Gastrocnemius medialis (tissue), 4 donors: ENCODE measurements at regions not wholly inside any gene's neighbourhood (a gene's known extent, or its start where the extent isn't known, plus 50 kb on each side); places are given as distances from the start of the nearest gene placed in this dataset.

Source experiments
- ATAC-seq, 2 donors: fragments of 150-250 bp; one replicate each; pipeline ENCODE4 v1.9.1; 2016
- DNase-seq, 2 donors: peaks; one replicate each; pipeline ENCODE4 v3.0.0-alpha.2; 2019
- H3K27ac ChIP-seq, 4 donors: fragments of 200-600 bp; sonication (generic); 1 replicate in 1 of 4; 2 replicates in 3 of 4; pipeline ENCODE4 v1.5.1; 2016 to 2018; ENCODE audit warnings: mild to moderate bottlenecking in 2 of 4, moderate library complexity in 1 of 4
- H3K27me3 ChIP-seq, 3 donors: fragments of 200-600 bp; sonication (generic) in 2 of 3; 1 replicate in 1 of 3; 2 replicates in 2 of 3; pipeline versions ENCODE4 v1.5.1 to v1.6.0; 2016 to 2019; ENCODE audit warnings: mild to moderate bottlenecking in 1 of 3, moderate library complexity in 1 of 3
- H3K36me3 ChIP-seq, 2 donors: fragments of 200-600 bp; sonication (generic) in 1 of 2; one replicate each; pipeline ENCODE4 v1.5.1; 2017 to 2018
- H3K4me1 ChIP-seq, 2 donors: fragments of 200-600 bp; sonication (generic) in 1 of 2; one replicate each; pipeline ENCODE4 v1.5.1; 2016 to 2017; ENCODE audit warnings: mild to moderate bottlenecking in 2 of 2
- H3K4me3 ChIP-seq, 4 donors: fragments of 200-600 bp; sonication (generic) in 3 of 4; 1 replicate in 1 of 4; 2 replicates in 3 of 4; pipeline ENCODE4 v1.5.1; 2016 to 2019; ENCODE audit warnings: mild to moderate bottlenecking in 2 of 4
- H3K9me3 ChIP-seq, 3 donors: fragments of 200-600 bp; sonication (generic) in 2 of 3; 1 replicate in 1 of 3; 2 replicates in 2 of 3; pipeline ENCODE4 v1.5.1; 2016 to 2019
- POLR2A ChIP-seq, 2 donors: fragments of 450-650 bp; IDR thresholded peaks; one replicate each; pipeline ENCODE4 v1.6.1; 2017; ENCODE audit warnings: antibody characterized with exemption in 2 of 2, mild to moderate bottlenecking in 2 of 2, moderate library complexity in 2 of 2
- in situ Hi-C, 4 donors: fragments of 200-750 bp; cut with MboI; loops; one replicate each; pipeline versions ENCODE4 v1.15.0 to v1.8.0; 2017; ENCODE audit warnings: low sequenced_read_pairs in 4 of 4
- intact Hi-C: fragments of 100-400 bp; cut with DNase I; formaldehyde crosslinking; loops from one replicate; pipeline ENCODE4 v1.15.1; 2023; ENCODE audit warnings: low total_unique reads
- TF ChIP-seq, protein P1 (sequence below), 5 experiments: fragments of 450-650 bp in 3 of 5; fragments of 200-600 bp in 2 of 5; sonication (generic) in 2 of 5; IDR thresholded peaks in 4 of 5; conservative IDR thresholded peaks in 1 of 5; 1 replicate in 4 of 5; 2 replicates in 1 of 5; pipeline ENCODE4 v1.5.1; 2016 to 2019; ENCODE audit warnings: antibody characterized with exemption in 5 of 5, mild to moderate bottlenecking in 3 of 5, moderate library complexity in 3 of 5

DNA sequence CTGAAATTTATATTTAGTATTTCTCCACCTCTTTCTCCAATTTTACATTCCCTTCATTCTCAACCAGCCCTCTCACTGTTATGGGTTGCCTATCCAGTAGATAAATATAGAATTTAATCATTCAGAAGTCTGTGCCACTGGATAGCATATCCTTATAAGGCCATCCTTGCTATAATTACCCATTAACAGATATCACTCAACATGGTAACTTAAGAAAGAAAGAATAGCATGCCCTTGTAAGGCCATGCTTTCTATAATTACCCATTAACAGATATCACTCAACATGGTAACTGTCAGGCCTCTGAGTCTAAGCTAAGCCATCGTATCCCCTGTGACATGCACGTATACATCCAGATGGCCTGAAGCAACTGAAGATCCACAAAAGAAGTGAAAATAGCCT is 1137.4 kb upstream of the FAM98A start:
- Histone ChIP-seq H3K36me3 (no peaks in the 10 kb centered on the region), H3K27me3 (no peaks in the 10 kb centered on the region), H3K9me3 (no peaks in the 10 kb centered on the region), H3K4me3 (no peak overlapping the region), H3K27ac (no peak overlapping the region), H3K4me1 (no peaks in the 10 kb centered on the region)
- ATAC-seq (no peak), DNase-seq (no peak)
- no peak for TF ChIP-seq POLR2A (IDR thresholded peaks at IDR 0.05)
- TF ChIP-seq, protein P1, sequence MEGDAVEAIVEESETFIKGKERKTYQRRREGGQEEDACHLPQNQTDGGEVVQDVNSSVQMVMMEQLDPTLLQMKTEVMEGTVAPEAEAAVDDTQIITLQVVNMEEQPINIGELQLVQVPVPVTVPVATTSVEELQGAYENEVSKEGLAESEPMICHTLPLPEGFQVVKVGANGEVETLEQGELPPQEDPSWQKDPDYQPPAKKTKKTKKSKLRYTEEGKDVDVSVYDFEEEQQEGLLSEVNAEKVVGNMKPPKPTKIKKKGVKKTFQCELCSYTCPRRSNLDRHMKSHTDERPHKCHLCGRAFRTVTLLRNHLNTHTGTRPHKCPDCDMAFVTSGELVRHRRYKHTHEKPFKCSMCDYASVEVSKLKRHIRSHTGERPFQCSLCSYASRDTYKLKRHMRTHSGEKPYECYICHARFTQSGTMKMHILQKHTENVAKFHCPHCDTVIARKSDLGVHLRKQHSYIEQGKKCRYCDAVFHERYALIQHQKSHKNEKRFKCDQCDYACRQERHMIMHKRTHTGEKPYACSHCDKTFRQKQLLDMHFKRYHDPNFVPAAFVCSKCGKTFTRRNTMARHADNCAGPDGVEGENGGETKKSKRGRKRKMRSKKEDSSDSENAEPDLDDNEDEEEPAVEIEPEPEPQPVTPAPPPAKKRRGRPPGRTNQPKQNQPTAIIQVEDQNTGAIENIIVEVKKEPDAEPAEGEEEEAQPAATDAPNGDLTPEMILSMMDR (IDR thresholded peaks at IDR 0.05 in 4 of 5, conservative IDR thresholded peaks at IDR 0.05 in 1 of 5): no peak
- in situ Hi-C loops: no loop called here
- intact Hi-C loops: no loop called here

DNA sequence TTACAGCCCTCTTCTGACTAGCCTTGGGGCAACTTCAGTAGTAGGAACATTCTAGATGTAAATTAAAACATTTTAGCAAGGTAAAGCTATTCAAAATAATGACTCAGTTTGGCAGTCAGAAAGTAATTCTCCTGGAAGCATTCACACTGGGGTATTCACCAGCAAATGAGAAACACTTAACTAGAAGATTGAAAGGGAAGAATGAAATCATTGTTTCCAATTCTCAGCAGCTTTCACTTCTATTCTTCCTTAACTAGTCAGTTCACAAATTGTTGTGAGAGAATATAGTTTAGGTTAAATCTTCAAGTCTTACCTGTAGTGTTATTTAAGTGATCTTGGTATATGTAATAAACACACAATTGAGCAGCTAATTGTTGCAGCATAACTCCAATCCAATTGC is 1135.6 kb upstream of the FAM98A start:
- no peak for DNase-seq
- intact Hi-C loops: no loop called here

DNA sequence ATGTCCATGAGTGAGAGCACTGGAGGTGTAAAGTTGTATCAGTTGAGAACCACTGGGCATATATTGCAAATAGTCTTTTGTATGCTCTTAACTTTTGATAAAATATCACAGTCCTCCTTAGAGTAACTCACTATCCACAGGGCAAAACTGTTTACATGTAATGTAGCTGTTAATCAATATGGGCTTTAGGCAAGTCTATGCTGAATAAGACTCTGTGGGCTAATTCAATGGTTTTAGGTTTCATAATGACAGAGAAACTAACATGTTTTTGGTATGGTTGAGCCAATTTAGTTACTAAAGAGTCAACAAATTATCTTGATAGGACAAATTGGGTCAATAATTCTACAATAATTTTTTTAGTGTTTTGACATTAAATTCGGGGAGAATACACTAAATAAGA is 1134.9 kb upstream of the FAM98A start:
- intact Hi-C loops: no loop called here
- ATAC-seq (no peak), DNase-seq (no peak)
- in situ Hi-C loops: no loop called here
- Histone ChIP-seq H3K4me3 (no peak overlapping the region), H3K27ac (no peak overlapping the region), H3K4me1 (no peaks in the 10 kb centered on the region), H3K36me3 (no peaks in the 10 kb centered on the region), H3K9me3 (no peaks in the 10 kb centered on the region), H3K27me3 (no peaks in the 10 kb centered on the region)
- TF ChIP-seq, protein P1 (IDR thresholded peaks at IDR 0.05 in 4 of 5, conservative IDR thresholded peaks at IDR 0.05 in 1 of 5): no peak
- TF ChIP-seq POLR2A (IDR thresholded peaks at IDR 0.05): no peak

More for the DNA sequence above, 1135.6 kb upstream of the FAM98A start:
- Histone ChIP-seq H3K27me3 (no peaks in the 10 kb centered on the region), H3K27ac (no peak overlapping the region), H3K4me1 (no peaks in the 10 kb centered on the region), H3K4me3 (no peak overlapping the region), H3K36me3 (no peaks in the 10 kb centered on the region), H3K9me3 (no peaks in the 10 kb centered on the region)
- ATAC-seq: no peak
- TF ChIP-seq, protein P1 (IDR thresholded peaks at IDR 0.05 in 4 of 5, conservative IDR thresholded peaks at IDR 0.05 in 1 of 5): no peak
- TF ChIP-seq POLR2A (IDR thresholded peaks at IDR 0.05): no peak
- in situ Hi-C loops: no loop called here

DNA sequence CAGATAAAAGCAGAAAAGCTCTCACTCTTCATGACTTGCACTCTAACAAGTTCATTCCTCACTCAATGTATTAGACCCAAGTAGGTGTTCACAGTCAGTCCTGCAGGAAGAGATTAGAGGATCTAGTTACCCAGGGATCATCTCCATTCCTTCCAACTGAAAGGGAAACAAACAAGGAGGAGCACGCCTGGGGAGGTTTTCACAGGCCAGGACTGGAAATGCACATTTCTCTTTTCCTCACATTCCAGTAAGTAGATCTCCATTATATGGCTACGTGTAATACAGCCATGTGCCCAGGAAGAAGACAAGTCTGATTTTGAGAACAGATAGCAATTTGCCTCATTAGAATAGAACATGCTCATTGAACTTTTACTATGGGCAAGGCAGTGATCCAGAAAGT is 1132.2 kb upstream of the FAM98A start:
- no peak overlapping the region for H3K27ac ChIP-seq
- no peaks in the 10 kb centered on the region for H3K27me3 ChIP-seq
- H3K4me3 ChIP-seq: no peak overlapping the region
- ATAC-seq: no peak
- intact Hi-C loops: no loop called here
- H3K36me3 ChIP-seq: no peaks in the 10 kb centered on the region
- TF ChIP-seq, protein P1 (IDR thresholded peaks at IDR 0.05 in 4 of 5, conservative IDR thresholded peaks at IDR 0.05 in 1 of 5): no peak
- TF ChIP-seq POLR2A (IDR thresholded peaks at IDR 0.05): no peak
- DNase-seq: no peak
- H3K9me3 ChIP-seq: no peaks in the 10 kb centered on the region
- H3K4me1 ChIP-seq: no peaks in the 10 kb centered on the region
- in situ Hi-C loops: no loop called here

DNA sequence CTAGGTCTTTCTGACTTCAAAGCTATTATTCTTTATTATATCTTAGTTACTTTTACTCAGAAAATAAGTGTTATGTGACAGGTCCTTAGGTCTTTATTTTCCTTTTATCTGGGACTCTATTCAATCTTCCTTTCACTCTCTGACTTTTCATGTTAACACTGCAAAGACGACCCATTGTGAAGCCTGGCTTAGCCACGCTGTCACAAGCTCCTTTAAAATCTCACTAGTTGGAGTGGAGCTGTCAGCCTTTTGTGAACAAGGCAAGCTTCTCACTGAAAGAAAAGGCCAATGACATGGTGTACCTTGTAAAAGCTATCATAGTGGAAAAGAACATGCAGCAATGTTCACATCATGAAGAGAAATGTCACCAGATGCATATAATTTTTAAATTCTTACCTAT is 1130.7 kb upstream of the FAM98A start:
- H3K9me3 ChIP-seq: no peaks in the 10 kb centered on the region
- no peaks in the 10 kb centered on the region for H3K4me1 ChIP-seq
- no peak for DNase-seq
- H3K4me3 ChIP-seq: no peak overlapping the region
- TF ChIP-seq POLR2A (IDR thresholded peaks at IDR 0.05): no peak
- TF ChIP-seq, protein P1 (IDR thresholded peaks at IDR 0.05 in 4 of 5, conservative IDR thresholded peaks at IDR 0.05 in 1 of 5): no peak
- intact Hi-C loops: no loop called here
- no peaks in the 10 kb centered on the region for H3K36me3 ChIP-seq
- no peak for ATAC-seq
- in situ Hi-C loops: no loop called here
- H3K27ac ChIP-seq: no peak overlapping the region
- H3K27me3 ChIP-seq: no peaks in the 10 kb centered on the region
